K562 (cell line): ENCODE measurements at regions not wholly inside any gene's neighbourhood (a gene's known extent, or its start where the extent isn't known, plus 50 kb on each side); places are given as distances from the start of the nearest gene placed in this dataset.

Source experiments
- ATAC-seq: fragments of 200-7000 bp; cut with Tn5 transposase; 3 replicates; pipeline ENCODE4 v1.9.1; 2020; ENCODE audit warnings: moderate library complexity
- BruUV-seq: library from RNA; stranded (reverse); fragments of 400-500 nt; replicated peaks from 2 replicates; lab custom pipeline; 2021; lab: Mats Ljungman, UMichigan
- CTCF ChIA-PET: fragments of 300-600 bp; formaldehyde crosslinking; extraction: SDS; loops from one replicate; lab custom pipeline; 2021; ENCODE audit warnings: low intra/inter-chr PET ratio; lab: Yijun Ruan, JAX
- POLR2A ChIA-PET: fragments of 300-600, 350-650 bp; sonication (Branson Sonifier 250); formaldehyde crosslinking; extraction: SDS; loops from one replicate; lab custom pipeline; 2021; ENCODE audit warnings: antibody characterized with exemption, inconsistent platforms; lab: Yijun Ruan, JAX
- DNase-seq, 4 experiments: peaks; one replicate each; pipeline versions ENCODE4 v3.0.0 to v3.0.0-alpha.2; 2011 to 2018; ENCODE audit warnings: low spot score in 3 of 4, mixed read lengths in 3 of 4; ENCODE audit errors: extremely low read depth in 1 of 4
- FAIRE-seq: peaks from 2 replicates; lab custom pipeline; 2011; peaks lifted over from hg19 to GRCh38; lab: Jason Lieb, UNC
- H2AFZ ChIP-seq: 2 replicates; pipeline ENCODE4 v1.6.0; 2011; ENCODE audit warnings: low read depth, low read length, control low read depth, inconsistent platforms
- H3K27ac ChIP-seq: fragments of 200-600 bp; 3 replicates; pipeline ENCODE4 v1.8.0; 2011; ENCODE audit warnings: low read depth, mild to moderate bottlenecking, control low read depth, inconsistent platforms, low read length, moderate library complexity, mixed read lengths; ENCODE audit errors: extremely low read depth
- H3K27me3 ChIP-seq, 2 experiments: fragments of 300-600 bp in 1 of 2; 2 replicates in 1 of 2; 3 replicates in 1 of 2; pipeline versions ENCODE4 v1.6.0 to v1.8.0; 2011; ENCODE audit warnings: inconsistent platforms in 2 of 2, low read length in 2 of 2, mild to moderate bottlenecking in 1 of 2, mixed read lengths in 1 of 2, moderate library complexity in 1 of 2; ENCODE audit not compliant: control insufficient read depth in 2 of 2, insufficient read depth in 2 of 2
- H3K36me3 ChIP-seq: fragments of 300-600 bp; 3 replicates; pipeline ENCODE4 v1.8.0; 2011; ENCODE audit warnings: mild to moderate bottlenecking, low read length, inconsistent platforms; ENCODE audit not compliant: control insufficient read depth, insufficient read depth
- H3K4me1 ChIP-seq, 2 experiments: fragments of 200-600 bp in 1 of 2; replicated peaks in 1 of 2; 2 replicates in 1 of 2; 3 replicates in 1 of 2; pipeline versions ENCODE4 v1.5.1 to v1.8.0; 2011; ENCODE audit warnings: inconsistent platforms in 2 of 2, low read length in 2 of 2, mild to moderate bottlenecking in 1 of 2, mixed read lengths in 1 of 2, moderate library complexity in 1 of 2; ENCODE audit not compliant: control insufficient read depth in 2 of 2, insufficient read depth in 2 of 2
- H3K4me2 ChIP-seq: 2 replicates; pipeline ENCODE4 v1.6.1; 2011; ENCODE audit warnings: low read length, control low read depth, inconsistent platforms, mixed read lengths; ENCODE audit not compliant: insufficient read depth
- H3K4me3 ChIP-seq: fragments of 200-600 bp; sonication (generic), shearing (Covaris generic); 2 replicates; pipeline ENCODE4 v1.5.1; 2016; ENCODE audit warnings: control low read depth, inconsistent platforms
- H3K79me2 ChIP-seq: fragments of 200-600 bp; 3 replicates; pipeline ENCODE4 v1.8.0; 2011; ENCODE audit warnings: low read length, inconsistent platforms; ENCODE audit not compliant: control insufficient read depth, insufficient read depth
- H3K9ac ChIP-seq, 2 experiments: 2 replicates each; pipeline versions ENCODE4 v1.6.0 to v1.6.1; 2011; ENCODE audit warnings: low read depth in 2 of 2, low read length in 2 of 2, control low read depth in 1 of 2, inconsistent platforms in 1 of 2, mild to moderate bottlenecking in 1 of 2, mixed read lengths in 1 of 2; ENCODE audit not compliant: insufficient read depth in 1 of 2
- H3K9me1 ChIP-seq: one replicate; pipeline ENCODE4 v1.6.0; 2011; ENCODE audit warnings: inconsistent platforms, mild to moderate bottlenecking, low read length, moderate library complexity; ENCODE audit not compliant: control insufficient read depth, insufficient read depth
- H3K9me3 ChIP-seq: replicated peaks from 2 replicates; pipeline ENCODE4 v1.5.1; 2011; ENCODE audit warnings: low read depth, low read length, inconsistent platforms; ENCODE audit not compliant: control insufficient read depth, insufficient read depth
- H4K20me1 ChIP-seq: replicated peaks from 2 replicates; pipeline ENCODE4 v1.6.1; 2011; ENCODE audit warnings: low read length, inconsistent platforms, mixed read lengths; ENCODE audit not compliant: control insufficient read depth, insufficient read depth
- CEBPZ ChIP-seq: fragments of 150-350 bp; IDR thresholded peaks from 2 replicates; pipeline ENCODE4 v1.6.1; 2014; ENCODE audit warnings: low read depth, mild to moderate bottlenecking, low read length, borderline replicate concordance
- CTBP1 ChIP-seq: fragments of 450-650 bp; IDR thresholded peaks from 2 replicates; pipeline ENCODE4 v1.6.1; 2016; ENCODE audit warnings: borderline replicate concordance
- HDAC8 ChIP-seq: fragments of 450-650 bp; IDR thresholded peaks from 2 replicates; pipeline ENCODE4 v1.6.1; 2016; ENCODE audit warnings: mild to moderate bottlenecking, missing genetic modification characterization, moderate library complexity, missing compliant biosample characterization
- PHF20 ChIP-seq: fragments of 450-650 bp; IDR thresholded peaks from 2 replicates; pipeline ENCODE4 v1.6.1; 2018; ENCODE audit not compliant: partially characterized antibody
- SAP30 ChIP-seq: fragments of 200-600 bp; sonication (generic); IDR thresholded peaks from 2 replicates; pipeline ENCODE4 v1.6.1; 2012; ENCODE audit warnings: borderline replicate concordance, low read depth, mild to moderate bottlenecking, moderate library complexity, low read length, control low read depth, inconsistent platforms; ENCODE audit not compliant: insufficient read depth, poor library complexity, severe bottlenecking
- SMAD4 ChIP-seq: fragments of 250-450 bp; sonication (Bioruptor Pico); conservative IDR thresholded peaks from 2 replicates; pipeline ENCODE4 v1.8.0; 2021; ENCODE audit warnings: inconsistent platforms, mild to moderate bottlenecking, moderate library complexity
- SMC3 ChIP-seq: conservative IDR thresholded peaks from 2 replicates; pipeline ENCODE4 v1.6.1; 2011; ENCODE audit warnings: low read depth, low read length, improper control_type of control experiment; ENCODE audit not compliant: insufficient read depth
- ZNF280A ChIP-seq: fragments of 450-650 bp; IDR thresholded peaks from 2 replicates; pipeline ENCODE4 v1.6.1; 2018; ENCODE audit warnings: mild to moderate bottlenecking, low read depth; ENCODE audit not compliant: partially characterized antibody
- WGBS: fragments of 100-300 bp; shearing (Covaris generic); methylation state at CpG from one replicate; pipeline ENCODE4 v1.1.6; 2016; ENCODE audit warnings: low coverage, mixed read lengths; ENCODE audit not compliant: insufficient coverage; ENCODE audit errors: missing lambda C conversion rate; 5-methylcytosine and 5-hydroxymethylcytosine counted together
- in situ Hi-C: fragments of 300-500 bp; cut with MboI; formaldehyde crosslinking; loops from 4 replicates; pipeline ENCODE4 v1.15.0; 2018; ENCODE audit warnings: inconsistent platforms, mixed read lengths
- intact Hi-C: fragments of 100-400 bp; cut with micrococcal nuclease; formaldehyde crosslinking; loops from 2 replicates; pipeline ENCODE4 v1.14.2; 2022
- TF ChIP-seq, protein P1 (sequence below), 2 experiments: fragments of 450-650 bp; IDR thresholded peaks; 2 replicates each; pipeline ENCODE4 v1.6.1; 2016; ENCODE audit warnings: mild to moderate bottlenecking in 2 of 2, borderline replicate concordance in 1 of 2, low read depth in 1 of 2, moderate library complexity in 1 of 2

DNA sequence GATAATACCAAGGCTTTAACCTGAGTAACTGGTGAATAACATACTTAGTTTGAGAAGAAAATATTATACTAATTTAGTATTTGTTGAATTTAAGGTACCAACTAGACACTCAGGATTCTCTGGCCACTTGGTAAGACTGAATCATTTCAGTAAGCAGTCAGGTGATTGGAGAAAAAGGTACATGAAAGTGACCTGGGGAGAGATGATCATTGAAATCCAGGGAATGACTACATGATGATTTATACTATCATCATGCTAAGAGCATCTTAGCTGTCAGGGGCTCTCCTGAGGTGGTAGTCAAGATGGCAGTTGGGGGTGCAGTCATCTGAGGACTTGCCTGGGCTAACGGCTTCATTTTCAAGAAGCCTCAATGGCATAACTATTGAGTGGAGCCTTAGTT lies 571.2 kb upstream of the ACVR2A start:
- no peaks in the 10 kb centered on the region for H3K9me3 ChIP-seq
- no peaks in the 10 kb centered on the region for H3K9me1 ChIP-seq
- intact Hi-C loops (no loop called here), in situ Hi-C loops (no loop called here)
- DNase-seq (no peak), FAIRE-seq (no peak), ATAC-seq (no peak)
- H2AFZ ChIP-seq, result no peak overlapping the region
- no peaks in the 10 kb centered on the region for H3K4me1 ChIP-seq
- no peak overlapping the region for H3K9ac ChIP-seq
- H4K20me1 ChIP-seq, result no peaks in the 10 kb centered on the region
- no peaks in the 10 kb centered on the region for H3K79me2 ChIP-seq
- BruUV-seq, result no TSS peak
- no peak overlapping the region for H3K4me2 ChIP-seq
- H3K27me3 ChIP-seq, result no peaks in the 10 kb centered on the region
- no peak overlapping the region for H3K27ac ChIP-seq
- no peaks in the 10 kb centered on the region for H3K36me3 ChIP-seq
- CTCF ChIA-PET, result no interaction called here
- POLR2A ChIA-PET, result no interaction called here
- no peak overlapping the region for H3K4me3 ChIP-seq
- WGBS, result 0% methylated on average over 1 of the region's 1 CpG
- TF ChIP-seq CTBP1 (no peak), HDAC8 (tag) (no peak), ZNF280A (no peak), SMC3 (no peak), SAP30 (no peak), SMAD4 (CRISPR knock-in tag) (no peak), PHF20 (no peak), CEBPZ (no peak)
- TF ChIP-seq, protein P1, sequence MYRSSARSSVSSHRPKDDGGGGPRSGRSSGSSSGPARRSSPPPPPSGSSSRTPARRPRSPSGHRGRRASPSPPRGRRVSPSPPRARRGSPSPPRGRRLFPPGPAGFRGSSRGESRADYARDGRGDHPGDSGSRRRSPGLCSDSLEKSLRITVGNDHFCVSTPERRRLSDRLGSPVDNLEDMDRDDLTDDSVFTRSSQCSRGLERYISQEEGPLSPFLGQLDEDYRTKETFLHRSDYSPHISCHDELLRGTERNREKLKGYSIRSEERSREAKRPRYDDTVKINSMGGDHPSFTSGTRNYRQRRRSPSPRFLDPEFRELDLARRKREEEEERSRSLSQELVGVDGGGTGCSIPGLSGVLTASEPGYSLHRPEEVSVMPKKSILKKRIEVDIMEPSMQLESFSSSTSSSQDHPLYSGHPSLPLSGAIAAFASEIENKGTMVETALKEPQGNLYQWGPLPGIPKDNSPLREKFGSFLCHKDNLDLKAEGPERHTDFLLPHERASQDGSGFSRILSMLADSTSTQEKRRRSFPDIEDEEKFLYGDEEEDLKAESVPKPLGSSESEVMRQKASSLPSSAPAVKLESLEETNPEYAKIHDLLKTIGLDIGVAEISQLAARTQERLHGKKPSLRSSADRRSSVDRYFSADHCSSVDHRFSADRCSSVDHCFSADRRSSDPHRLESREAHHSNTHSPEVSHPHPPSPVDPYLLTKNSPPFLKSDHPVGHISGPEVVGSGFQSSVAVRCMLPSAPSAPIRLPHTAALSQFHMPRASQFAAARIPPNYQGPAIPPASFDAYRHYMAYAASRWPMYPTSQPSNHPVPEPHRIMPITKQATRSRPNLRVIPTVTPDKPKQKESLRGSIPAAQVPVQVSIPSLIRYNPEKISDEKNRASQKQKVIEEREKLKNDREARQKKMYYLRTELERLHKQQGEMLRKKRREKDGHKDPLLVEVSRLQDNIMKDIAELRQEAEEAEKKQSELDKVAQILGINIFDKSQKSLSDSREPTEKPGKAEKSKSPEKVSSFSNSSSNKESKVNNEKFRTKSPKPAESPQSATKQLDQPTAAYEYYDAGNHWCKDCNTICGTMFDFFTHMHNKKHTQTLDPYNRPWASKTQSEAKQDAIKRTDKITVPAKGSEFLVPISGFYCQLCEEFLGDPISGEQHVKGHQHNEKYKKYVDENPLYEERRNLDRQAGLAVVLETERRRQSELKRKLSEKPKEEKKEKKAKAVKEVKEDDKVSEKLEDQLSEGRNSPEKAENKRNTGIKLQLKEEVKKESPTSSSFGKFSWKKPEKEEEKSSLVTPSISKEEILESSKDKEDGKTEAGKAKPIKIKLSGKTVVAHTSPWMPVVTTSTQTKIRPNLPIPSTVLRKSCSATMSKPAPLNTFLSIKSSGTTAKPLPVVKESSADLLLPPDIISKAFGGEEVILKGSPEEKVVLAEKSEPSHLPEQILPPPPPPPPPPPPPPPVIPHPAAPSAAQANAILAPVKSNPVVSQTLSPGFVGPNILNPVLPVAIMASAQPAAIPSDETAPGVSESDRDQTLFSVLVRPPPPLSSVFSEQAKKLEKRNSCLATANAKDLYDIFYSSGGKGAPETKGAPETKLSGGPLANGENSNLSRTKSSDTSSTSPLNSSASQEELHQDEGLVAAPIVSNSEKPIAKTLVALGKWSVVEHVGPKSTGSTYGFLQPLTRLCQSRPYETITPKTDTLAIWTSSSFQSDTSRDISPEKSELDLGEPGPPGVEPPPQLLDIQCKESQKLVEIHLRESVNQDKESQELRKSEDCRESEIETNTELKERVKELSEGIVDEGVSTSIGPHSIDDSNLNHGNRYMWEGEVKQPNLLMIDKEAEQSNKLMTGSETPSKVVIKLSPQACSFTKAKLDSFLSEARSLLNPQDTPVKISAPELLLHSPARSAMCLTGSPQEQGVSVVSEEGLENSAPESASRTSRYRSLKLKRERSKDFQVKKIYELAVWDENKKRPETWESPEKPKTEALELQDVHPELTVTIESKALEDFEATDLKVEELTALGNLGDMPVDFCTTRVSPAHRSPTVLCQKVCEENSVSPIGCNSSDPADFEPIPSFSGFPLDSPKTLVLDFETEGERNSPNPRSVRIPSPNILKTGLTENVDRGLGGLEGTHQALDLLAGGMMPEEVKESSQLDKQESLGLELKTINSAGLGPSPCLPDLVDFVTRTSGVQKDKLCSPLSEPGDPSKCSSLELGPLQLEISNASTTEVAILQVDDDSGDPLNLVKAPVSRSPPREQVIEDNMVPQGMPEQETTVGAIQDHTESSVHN (IDR thresholded peaks at IDR 0.05; ENCODE audit: borderline replicate concordance in 1 of 2, low read depth in 1 of 2), result no peak
